ENCODE measurements at regions not wholly inside any gene's neighbourhood (a gene's known extent, or its start where the extent isn't known, plus 50 kb on each side); places are given as distances from the start of the nearest gene placed in this dataset.

DNA sequence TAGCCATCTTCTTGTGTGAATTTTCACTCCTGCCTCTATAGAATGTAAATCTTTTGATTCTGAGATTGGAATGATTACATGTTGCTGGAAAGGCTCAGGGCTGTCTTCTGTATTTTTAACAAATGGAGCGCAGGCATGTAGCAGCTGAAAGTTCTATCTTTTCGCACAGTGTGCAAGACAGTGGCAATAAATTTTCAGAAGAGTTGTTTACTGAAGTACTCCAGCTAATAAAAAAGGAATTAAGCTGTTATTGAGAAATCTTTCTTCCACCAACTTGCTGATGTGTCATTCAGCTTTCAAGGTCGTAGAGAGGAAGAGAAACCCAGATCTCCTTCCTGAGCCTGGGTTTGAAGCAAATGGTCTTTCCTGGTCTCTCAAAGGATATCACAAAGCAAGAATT is 122.0 kb upstream of the PUDP start:
- peak; percentile 80 for DNase-seq

DNA sequence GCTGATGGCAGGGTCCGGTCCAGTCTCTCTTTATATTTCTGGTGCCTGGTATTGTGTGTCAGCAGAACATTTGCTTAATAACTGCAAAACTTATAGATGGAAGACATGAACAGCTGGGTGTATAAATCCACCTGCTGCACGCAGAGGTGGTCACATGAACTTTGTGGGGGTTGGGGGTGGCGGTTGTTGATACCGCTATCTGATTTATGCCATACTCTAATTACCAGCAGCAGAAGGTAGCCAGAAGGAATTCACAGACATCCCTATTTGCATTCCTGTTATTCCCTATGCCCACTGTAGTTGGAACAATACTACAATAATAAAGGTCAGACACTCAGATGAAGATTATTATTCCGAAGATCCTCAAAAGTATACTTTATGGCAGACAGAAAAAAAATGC is 121.6 kb upstream of the PUDP start:
- DNase-seq, result no peak

DNA sequence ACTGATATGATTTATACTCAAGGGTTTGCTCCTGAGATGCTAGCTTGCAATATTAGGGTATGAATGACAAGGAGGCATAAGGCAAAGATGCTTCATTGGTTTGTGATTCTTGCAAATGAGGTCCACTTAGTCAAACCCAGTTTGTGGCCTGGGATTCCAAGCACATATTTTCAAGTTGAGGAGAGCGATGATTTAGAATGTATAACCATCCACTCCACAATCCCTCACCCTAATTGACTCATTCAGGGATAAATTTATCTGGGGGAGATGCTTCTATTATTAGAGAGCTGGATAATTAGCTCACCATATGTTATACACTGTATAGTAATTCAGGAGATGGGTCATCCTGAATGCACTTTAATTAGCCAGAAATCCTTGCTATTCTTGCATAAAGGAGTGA is 118.3 kb upstream of the PUDP start:
- DNase-seq, result peak; percentile 58

DNA sequence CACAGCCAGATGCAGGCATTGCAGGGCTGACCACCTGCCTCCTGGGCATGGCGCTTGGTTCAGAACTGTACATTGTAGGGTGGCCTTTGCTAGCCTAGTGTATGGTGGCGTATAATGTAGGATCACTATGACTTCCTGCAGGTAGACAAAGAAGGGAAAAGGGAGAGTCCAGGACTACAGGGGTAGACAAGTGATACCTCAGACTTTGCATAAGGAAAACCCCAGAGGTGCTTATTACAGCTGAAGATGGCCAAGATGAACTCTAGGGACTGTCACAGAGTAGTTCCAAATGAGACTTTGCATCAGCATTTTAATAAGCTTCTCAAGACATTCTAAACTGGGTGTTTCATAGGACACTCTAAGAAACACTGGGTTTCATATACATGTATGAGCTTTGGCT is 116.4 kb upstream of the PUDP start:
- DNase-seq, result no peak

DNA sequence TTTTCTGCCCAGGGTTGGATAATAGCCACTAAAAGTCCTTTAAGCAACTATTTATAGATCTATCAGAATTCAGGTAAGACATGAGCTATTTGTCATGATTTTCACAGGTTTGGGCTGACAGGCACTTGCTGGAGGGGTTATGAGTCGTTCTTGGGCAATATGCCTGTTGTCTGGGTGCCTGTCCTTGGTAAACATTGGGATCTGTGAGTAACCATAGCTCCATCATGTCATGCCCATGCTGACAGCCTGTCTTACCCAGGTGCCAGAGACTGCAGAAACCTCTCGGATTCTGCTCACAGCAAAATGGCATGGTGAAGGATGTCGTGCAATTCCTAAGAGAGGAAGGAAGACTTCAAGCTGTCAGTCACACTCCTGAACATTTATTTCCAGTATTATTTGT is 116.0 kb upstream of the PUDP start:
- DNase-seq, result peak; percentile 48

DNA sequence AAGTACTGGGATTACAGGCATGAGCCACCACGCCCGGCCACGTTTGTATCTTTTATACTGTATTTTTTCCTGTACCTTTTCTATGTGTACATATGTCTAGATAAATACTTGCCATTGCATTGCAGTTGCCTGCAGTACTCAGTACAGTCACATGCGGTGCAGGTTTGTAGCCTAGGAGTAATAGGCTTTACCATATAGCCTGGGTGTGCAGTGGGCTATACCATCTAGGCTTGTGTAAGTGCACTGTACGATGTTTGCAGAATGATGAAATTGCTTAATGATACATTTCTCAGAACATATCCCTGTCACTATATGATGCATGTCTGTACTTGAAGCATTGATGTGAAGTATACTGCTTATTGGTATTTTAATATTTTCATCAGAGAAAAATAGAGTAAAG is 115.4 kb upstream of the PUDP start:
- DNase-seq, result no peak

DNA sequence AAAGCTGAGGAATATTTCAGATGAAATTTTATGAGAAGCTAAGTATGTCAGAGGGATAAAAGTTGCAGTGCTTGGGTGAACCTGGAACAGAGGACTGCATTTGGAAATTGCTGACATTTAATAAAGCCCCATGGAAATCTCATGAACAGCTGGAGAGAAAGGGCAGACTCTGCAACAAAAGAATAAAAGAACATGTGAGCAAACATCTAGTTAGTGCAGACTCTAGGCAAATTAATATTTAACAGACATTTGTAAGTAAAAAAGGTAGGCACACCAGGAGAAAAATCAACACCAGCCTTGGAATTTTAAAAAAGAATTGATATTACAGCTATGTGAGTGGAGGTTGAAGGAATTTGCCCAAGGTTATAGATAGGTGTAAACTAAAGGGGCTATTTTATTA is 114.6 kb upstream of the PUDP start:
- no peak for DNase-seq

DNA sequence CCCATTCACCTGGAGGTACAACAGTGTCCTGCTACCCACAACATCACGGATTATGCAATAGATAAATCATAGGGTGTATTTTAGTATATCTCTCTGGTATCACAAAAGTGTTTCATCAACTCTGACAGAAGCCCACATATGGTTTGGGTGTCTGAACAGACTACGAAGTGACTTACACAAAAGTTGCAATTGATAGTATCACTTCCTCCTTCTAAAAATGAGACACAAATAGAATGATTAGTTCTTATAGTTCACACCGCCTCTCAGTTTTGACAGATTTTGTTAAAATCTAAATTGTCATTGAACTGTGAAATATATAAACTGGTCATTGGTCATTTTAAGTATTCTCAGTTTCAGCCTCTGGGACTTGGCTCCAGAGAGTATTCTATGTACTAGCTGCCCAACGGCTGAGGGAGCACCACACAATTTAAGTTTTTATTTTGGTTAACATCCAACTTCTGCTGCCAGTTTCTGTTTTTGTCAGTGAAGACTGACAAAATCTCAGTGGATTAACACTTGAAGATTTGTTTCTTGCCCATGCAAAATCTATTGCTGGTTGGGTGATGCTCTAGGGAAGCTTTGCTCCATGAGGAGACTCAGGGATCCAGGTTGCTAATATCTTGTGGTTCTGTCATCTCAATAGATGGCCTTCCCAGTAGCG is 113.8 kb upstream of the PUDP start:
- DNase-seq, result no peak

DNA sequence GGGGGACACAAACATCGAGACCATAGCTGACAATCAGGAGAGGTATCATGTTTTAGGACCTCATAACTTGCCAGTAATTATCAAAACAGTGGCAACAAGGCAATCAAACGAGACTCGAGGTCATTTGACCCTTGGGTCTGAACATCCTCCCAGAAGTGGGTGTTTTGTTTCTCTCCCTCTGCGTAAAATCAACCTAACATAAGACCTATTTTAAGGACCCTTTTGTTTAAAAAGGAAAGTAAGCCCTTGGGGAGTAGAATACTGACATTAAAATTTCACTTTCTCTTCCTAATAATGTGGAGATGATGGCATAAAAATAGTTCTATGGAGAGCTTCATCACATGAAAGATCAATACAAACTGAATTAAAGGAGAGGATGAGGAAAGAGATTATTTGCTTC is 106.2 kb upstream of the PUDP start:
- no peak for DNase-seq

DNA sequence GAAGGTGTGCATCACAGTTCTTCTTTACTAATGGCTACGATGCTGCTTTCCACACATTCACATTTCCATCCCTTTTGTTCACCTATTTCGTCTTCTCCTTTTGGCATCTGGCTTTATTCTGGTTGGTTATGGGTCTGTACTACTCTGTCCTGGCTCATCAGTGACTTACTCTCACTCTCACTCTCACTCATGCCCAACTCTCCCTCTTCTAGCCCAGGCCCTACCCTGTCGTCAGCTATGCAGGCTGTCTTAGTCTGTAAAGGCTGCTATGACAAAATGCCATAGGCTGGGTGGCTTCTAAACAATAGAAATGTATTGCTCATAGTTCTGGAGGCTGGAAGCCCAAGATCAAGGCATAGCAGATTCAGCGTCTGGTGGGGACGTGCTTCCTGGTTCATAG is 105.6 kb upstream of the PUDP start:
- no peak for DNase-seq

DNA sequence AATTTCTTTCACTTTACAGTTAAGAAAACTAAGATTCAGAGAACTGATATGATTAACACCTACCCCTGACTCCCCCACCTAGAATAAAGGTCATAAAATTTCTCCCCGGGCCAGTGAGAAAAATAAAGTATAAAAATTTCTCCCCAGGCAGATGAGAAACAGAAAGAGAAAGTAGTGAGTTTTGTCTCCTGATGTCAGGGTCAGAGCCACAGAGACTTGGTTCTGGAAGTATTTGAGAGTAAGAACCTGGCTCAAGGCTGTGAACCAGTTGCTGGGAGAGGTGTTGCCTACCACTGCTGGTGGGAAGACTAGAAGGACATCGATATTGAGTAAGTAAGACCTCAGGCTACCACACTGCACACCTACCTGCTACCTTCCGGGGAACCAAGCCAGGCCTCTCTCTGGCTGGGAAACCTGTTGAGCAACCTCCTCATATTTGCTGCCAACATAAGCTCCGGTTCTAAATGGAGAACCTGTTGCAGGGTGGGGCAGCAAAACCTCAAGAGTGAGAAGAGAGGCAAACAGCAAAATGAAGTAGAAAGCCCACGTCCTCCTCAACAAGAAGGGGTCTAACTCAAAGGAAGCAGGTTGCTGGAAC is 104.2 kb upstream of the PUDP start:
- no peak for DNase-seq

DNA sequence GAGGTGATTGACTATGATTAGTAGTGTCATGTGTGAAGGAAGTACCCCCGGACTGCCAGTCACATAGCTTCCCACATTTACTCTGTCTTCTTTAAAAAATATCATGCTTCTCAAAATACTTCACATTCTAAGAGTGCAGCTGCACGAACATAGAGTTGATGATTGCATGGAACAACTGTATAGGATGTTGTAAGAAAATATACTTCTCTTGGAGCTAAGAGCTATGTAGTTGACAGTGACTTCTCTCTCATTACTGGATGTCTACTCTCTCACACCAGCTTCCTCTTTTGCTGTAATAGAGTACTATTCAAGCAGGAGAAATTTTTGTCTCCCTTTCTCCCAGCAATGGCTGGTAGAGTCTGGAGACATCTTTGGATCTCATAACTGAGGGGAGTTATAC is 99.4 kb upstream of the PUDP start:
- DNase-seq, result no peak

DNA sequence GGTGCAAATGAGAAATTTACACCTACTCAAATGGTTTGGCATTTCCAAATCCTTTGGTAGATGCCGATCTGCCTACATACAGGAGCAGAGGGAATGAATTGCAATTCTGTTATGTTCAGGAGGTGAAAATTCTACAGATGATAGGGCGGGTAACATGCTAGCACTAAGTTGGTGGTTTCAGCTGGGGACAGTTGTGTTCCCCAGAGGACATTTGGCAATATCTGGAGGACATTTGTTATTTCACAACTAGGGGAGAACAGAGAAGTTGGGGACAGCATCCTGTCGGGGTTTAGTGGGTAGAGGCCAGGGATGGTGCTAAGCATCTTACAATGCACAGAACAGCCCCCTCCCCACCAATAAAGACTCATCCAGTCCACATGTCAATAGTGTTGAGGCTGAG is 96.5 kb upstream of the PUDP start:
- DNase-seq, result no peak

DNA sequence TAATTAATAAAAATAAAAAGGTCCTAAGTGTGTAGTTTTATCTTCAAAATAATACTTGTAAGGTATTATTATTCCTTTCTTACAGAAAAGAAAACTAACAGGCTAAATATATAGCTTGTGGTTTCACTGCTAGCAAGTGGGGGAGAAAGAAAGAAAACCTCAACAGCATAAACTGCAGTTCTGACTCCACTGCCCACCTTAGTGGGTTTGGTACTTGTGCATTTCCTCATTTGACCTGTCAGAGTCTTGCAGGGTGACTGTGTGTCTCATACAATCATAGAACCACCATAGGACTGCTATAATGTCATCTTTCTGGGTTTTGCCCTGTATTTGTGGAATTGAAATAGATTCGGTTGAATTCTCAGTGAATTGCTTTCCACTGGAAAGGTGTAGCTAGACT is 94.7 kb upstream of the PUDP start:
- no peak for DNase-seq

DNA sequence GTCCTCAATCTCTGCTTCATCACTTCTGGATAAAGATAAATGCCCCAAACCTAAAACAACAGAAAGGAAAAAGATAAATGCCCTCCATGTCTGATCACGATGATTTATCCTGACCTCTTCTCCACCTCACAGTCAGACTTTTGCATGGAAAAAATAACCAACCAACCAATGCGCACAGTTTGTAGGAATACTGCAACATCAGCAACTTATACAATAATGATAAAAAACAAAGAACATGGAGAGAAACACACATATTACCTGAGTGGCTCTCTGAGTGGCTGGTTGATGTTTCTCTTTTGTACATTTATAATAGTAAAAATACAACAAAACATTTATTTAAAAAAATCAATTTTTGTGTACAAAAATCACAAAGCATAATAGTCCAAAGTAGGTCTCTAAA is 93.0 kb upstream of the PUDP start:
- no peak for DNase-seq

DNA sequence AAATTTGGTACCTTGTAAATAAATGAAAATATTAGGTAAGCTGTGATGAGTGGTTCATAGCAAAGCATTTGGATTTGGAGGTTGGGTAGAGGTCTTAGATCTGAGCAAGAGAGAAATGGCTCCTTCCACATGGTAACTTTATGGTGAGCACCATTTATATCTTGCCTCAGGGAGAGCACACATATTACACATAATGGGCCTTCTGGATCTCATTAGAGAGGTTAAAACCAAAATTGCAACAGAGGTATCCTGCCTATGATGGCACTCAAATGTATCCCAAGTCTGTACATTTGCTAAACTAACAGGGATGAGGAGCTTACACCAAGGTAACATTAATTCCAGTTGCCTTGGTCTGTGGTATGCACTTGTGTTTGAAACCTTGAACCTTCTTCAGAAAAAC is 87.1 kb upstream of the PUDP start:
- DNase-seq, result no peak

DNA sequence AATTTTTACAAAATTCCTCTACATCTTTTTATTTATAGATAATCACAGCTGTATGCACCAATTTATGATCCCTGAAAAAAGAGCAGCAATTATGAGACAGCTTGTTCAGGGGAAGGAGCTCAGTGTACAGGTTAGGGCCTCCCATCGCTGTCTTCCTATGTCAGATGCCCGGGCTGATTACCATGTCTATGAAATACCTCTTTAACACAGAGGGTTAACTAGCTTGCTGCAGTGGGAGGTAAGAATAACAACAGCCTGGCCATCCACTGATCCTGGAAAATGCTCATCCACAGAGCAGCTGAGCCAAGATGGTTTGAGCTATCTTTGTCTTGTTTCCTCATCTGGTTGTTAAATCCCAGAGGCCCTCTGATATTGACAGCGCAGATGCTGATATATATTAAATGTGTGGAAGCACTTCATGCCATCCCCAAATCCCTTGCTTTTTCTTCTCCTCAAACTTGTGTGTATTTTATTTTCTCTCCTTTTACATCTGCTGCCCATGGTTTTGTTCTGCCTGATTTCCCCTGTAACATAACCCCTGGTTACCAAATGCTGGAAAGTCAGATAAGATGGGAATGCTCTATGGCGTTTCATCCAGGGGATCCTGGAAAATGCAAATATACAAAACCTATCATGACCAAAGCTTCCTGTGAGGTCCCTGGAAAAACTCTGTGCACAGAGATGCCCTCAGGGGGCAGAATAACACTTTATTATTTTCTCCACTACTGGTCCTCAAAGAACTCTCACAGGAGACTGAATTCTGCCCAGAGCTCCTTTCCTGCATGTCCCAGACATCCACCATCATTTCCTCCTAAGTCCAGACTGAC is 85.8 kb upstream of the PUDP start:
- peak; percentile 13 for DNase-seq

DNA sequence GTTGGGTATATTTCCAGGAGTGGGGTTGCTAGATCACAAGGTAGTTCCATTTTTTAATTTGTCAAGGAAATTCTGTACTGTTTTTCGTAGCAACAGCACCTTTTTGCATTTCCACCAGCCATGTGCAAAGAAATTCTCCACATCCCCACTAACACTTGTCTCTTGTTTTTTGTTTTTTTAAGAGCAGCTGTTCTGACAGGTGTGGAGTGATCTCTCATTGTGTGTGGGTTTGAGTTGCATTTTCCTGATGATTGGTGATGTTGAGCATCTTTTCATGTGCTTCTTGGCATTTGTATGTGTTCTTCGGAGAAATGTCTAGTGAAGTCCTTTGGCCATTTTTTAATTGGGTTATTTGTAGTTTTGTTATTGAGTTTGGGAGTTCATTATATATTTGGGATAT is 80.3 kb upstream of the PUDP start:
- no peak for DNase-seq

DNA sequence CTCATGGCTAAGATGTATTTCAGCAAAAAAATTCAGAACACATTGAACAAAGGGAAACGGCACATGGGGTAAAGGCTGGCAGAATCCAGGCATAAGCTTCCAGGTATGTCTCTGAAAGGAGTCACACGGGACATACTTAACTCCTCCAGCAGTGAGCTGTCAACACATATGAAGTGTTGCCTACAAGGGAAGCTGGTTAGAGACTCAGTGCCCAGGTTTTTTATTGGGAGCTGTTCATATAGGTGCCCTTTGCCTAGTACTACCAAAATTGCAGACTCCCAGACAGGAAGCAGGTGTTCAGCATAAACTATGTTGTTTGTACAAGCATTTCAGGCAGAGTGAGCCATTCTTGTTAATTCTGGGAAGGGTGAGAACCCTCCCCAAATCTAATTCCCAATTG is 77.4 kb upstream of the PUDP start:
- DNase-seq, result no peak

DNA sequence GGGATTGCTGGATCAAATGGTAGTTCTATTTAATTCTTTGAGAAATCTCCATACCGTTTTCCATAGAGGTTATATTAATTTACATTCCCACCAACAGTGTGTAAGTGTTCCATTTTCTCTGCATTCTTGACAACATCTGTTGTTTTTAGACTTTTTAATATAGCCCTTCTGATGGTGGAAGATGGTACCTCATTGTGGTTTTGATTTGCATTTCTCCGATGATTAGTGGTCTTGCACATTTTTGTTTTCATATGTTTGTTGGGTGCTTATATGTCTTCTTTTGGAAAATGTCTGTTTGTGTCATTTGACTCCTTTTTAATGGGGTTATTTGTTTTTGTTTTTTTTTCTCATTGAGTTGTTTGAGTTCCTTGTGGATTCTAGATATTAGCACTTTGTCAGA is 75.3 kb upstream of the PUDP start:
- no peak for DNase-seq

DNA sequence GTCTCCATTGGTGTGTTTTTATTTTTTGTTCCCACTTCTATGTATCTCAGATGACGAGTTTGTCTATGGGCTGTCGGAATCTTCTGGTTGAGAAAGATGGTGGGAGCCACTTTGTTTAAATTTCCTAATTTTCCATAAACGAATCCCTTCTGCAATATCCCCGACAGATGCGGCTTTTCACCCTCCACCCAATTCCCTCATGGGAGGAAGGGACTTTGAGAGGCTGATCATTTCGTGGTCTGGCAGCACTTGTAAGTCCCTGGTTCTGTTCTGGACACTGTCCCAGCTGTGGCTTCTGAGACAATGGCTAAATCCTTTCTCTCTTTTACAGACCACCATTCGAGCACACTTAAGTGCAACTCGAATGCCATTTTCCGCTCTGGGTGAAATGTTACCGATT is 72.2 kb upstream of the PUDP start:
- DNase-seq, result no peak

DNA sequence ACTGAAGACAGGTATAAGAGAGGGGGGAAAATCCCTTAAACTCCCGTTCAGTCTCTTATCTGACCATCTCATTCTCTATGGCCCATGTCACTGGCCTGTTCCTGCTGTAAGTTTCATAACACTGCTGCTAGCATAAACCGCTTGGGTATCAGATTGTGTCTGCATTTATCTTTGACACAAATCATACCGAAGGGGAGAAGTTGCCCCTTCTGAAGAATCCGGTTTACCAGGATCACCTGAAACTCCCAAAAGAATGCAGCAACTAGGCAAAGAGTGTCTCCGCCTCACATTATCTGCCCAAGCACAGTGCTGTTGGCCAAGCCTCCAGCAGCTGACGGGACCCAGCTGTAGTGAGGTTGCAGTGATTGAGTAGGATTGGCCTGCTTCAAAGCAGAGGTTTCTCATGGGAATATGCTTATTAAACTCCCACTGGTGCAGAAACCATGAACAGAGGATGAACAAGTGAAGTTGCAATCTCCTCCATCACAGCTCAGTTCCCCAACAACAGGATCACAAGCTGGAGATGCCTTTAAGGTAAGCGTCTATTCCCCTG is 71.3 kb upstream of the PUDP start:
- DNase-seq, result no peak

DNA sequence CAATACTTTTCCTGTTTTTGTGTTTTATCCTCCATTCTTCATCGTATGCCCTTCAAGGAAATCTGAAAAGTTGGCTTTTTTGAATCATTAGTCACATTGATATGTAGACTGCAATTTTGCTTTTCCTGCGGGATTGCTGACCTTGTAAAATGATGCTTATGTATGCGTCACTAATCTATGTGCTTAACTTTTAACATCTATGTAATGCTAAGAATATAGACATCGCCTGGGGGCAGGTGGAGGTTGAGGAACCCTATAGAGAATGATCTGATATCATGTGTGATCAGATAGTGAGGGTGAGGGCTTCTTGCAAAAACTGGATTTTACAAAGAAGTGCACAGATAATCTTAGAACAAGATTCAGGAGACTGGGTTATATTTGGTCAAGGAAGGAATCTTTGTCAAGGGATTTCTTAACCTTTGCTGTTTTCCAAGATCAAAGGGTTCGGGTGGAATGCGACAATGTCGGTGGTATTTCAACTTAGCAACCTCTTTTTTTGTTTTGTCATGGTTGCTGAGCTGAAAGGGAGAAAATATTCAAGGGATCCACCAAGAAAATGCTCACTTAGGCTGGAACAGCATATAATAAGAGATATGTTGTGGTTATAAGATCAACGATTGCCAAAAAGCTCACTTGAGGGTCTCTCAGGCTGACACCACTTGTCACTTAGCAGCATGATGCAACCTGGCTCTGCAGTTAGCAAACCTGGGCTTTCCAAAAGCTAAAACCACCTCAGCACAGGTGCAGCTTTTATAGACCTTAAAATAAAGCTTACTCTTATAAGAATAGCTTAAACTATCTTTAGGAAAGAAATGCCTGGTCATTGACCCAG is 70.6 kb upstream of the PUDP start:
- no peak for DNase-seq
